Natural killer cell treated with Interleukin-12 subunit alpha and Interleukin-12 subunit beta and Interleukin-15 and Interleukin-18, amount 100 ng/mL, for 72 hours (primary cell): ENCODE measurements at regions not wholly inside any gene's neighbourhood (a gene's known extent, or its start where the extent isn't known, plus 50 kb on each side); places are given as distances from the start of the nearest gene placed in this dataset.

ENCODE experiments used
- ATAC-seq, 2 donors: fragments of 150-1000 bp; cut with Tn5 transposase in 1 of 2; sonication (Bioruptor Pico), chemical (Tn5 transposase) in 1 of 2; 2 replicates each; pipeline ENCODE4 v1.10.0; 2021
- DNase-seq: peaks from one replicate; pipeline ENCODE4 v3.0.0; 2022; ENCODE audit warnings: low spot score
- H3K27ac Mint-ChIP-seq, 2 donors: 1 replicate in 1 of 2; 2 replicates in 1 of 2; pipeline ENCODE4 v1.8.0; 2022; ENCODE audit warnings: mixed read lengths in 2 of 2, mild to moderate bottlenecking in 1 of 2, moderate library complexity in 1 of 2
- H3K27me3 Mint-ChIP-seq, 2 donors: 1 replicate in 1 of 2; 2 replicates in 1 of 2; pipeline ENCODE4 v1.8.0; 2022; ENCODE audit warnings: mixed read lengths in 2 of 2
- H3K36me3 Mint-ChIP-seq: one replicate; pipeline ENCODE4 v1.8.0; 2022; ENCODE audit warnings: mixed read lengths
- H3K4me1 Mint-ChIP-seq, 2 donors: 1 replicate in 1 of 2; 2 replicates in 1 of 2; pipeline ENCODE4 v1.8.0; 2022; ENCODE audit warnings: low read depth in 2 of 2, mixed read lengths in 2 of 2, mild to moderate bottlenecking in 1 of 2
- H3K4me3 Mint-ChIP-seq: one replicate; pipeline ENCODE4 v1.8.0; 2022; ENCODE audit warnings: mixed read lengths
- H3K9me3 Mint-ChIP-seq: 2 replicates; pipeline ENCODE4 v1.8.0; 2022; ENCODE audit warnings: mixed read lengths

- Mint-ChIP-seq H3K4me3 (no peak overlapping the region), H3K9me3 (no peaks in the 10 kb centered on the region), H3K4me1 (no peaks in the 10 kb centered on the region), H3K36me3 (no peaks in the 10 kb centered on the region), H3K27ac (no peak overlapping the region), H3K27me3 (peaks cover 4 to 7% of the 10 kb centered on the region in 2 donors)
- DNase-seq (no peak), ATAC-seq (no peak)
Observed at GRCh38 chr4:11342401-11342800, 86.3 kb downstream of the HS3ST1 start.

GRCh38 chr4:11341337-11342043 is 87.2 kb downstream of the HS3ST1 start:
- ATAC-seq (no peak), DNase-seq (no peak)
- Mint-ChIP-seq H3K9me3 (no peaks in the 10 kb centered on the region), H3K27ac (no peak overlapping the region), H3K4me1 (no peaks in the 10 kb centered on the region), H3K27me3 (peaks cover 4 to 14% of the 10 kb centered on the region in 2 donors), H3K4me3 (no peak overlapping the region), H3K36me3 (no peaks in the 10 kb centered on the region)

GRCh38 chr4:11338956-11339782 is 89.5 kb downstream of the HS3ST1 start:
- H3K27me3 Mint-ChIP-seq = peaks cover 4 to 14% of the 10 kb centered on the region in 2 donors
- H3K4me1 Mint-ChIP-seq = no peaks in the 10 kb centered on the region
- H3K9me3 Mint-ChIP-seq = no peaks in the 10 kb centered on the region
- no peak overlapping the region for H3K4me3 Mint-ChIP-seq
- no peak overlapping the region for H3K27ac Mint-ChIP-seq
- no peak for DNase-seq
- no peaks in the 10 kb centered on the region for H3K36me3 Mint-ChIP-seq
- no peak for ATAC-seq

GRCh38 chr4:11337287-11337686 is 91.4 kb downstream of the HS3ST1 start:
- ATAC-seq = no peak
- Mint-ChIP-seq H3K27ac (no peak overlapping the region), H3K27me3 (peaks cover 4 to 19% of the 10 kb centered on the region in 2 donors), H3K9me3 (no peaks in the 10 kb centered on the region), H3K4me1 (no peaks in the 10 kb centered on the region), H3K4me3 (no peak overlapping the region), H3K36me3 (no peaks in the 10 kb centered on the region)
- no peak for DNase-seq

- Mint-ChIP-seq H3K9me3 (no peaks in the 10 kb centered on the region), H3K4me3 (no peak overlapping the region), H3K4me1 (no peaks in the 10 kb centered on the region), H3K27me3 (peaks cover 9 to 24% of the 10 kb centered on the region in 2 donors), H3K27ac (no peak overlapping the region), H3K36me3 (no peaks in the 10 kb centered on the region)
- DNase-seq (no peak), ATAC-seq (no peak)
Observed at GRCh38 chr4:11336435-11336834, 92.3 kb downstream of the HS3ST1 start.

- Mint-ChIP-seq H3K4me1 (no peaks in the 10 kb centered on the region), H3K9me3 (no peaks in the 10 kb centered on the region), H3K27me3 (peaks cover 9 to 18% of the 10 kb centered on the region in 2 donors), H3K4me3 (no peak overlapping the region), H3K36me3 (no peaks in the 10 kb centered on the region), H3K27ac (no peak overlapping the region)
- ATAC-seq = no peak
- no peak for DNase-seq
Observed at GRCh38 chr4:11334887-11335286, 93.8 kb downstream of the HS3ST1 start.

- Mint-ChIP-seq H3K4me1 (no peaks in the 10 kb centered on the region), H3K36me3 (no peaks in the 10 kb centered on the region), H3K9me3 (peaks cover 4% of the 10 kb centered on the region), H3K27me3 (peaks cover 15 to 16% of the 10 kb centered on the region in 2 donors), H3K4me3 (no peak overlapping the region), H3K27ac (no peak overlapping the region)
- ATAC-seq (no peak), DNase-seq (no peak)
Observed at GRCh38 chr4:11328401-11328800, 100.3 kb downstream of the HS3ST1 start.

GRCh38 chr4:11326021-11326420 is 102.7 kb downstream of the HS3ST1 start:
- Mint-ChIP-seq H3K4me3 (no peak overlapping the region), H3K27ac (no peak overlapping the region), H3K4me1 (no peaks in the 10 kb centered on the region), H3K27me3 (peaks cover 6 to 10% of the 10 kb centered on the region in 2 donors), H3K9me3 (peaks cover 16% of the 10 kb centered on the region), H3K36me3 (peaks cover 4% of the 10 kb centered on the region)
- DNase-seq (no peak), ATAC-seq (no peak)

- Mint-ChIP-seq H3K36me3 (peaks cover 4% of the 10 kb centered on the region), H3K4me3 (no peak overlapping the region), H3K9me3 (peaks cover 16% of the 10 kb centered on the region), H3K27ac (no peak overlapping the region), H3K4me1 (no peaks in the 10 kb centered on the region), H3K27me3 (peaks cover 6 to 10% of the 10 kb centered on the region in 2 donors)
- ATAC-seq (no peak), DNase-seq (no peak)
Observed at GRCh38 chr4:11323771-11324170, 104.9 kb downstream of the HS3ST1 start.

- ATAC-seq (no peak), DNase-seq (no peak)
- H3K27me3 Mint-ChIP-seq = no peaks in the 10 kb centered on the region
Observed at GRCh38 chr4:11313157-11313943, 115.3 kb downstream of the HS3ST1 start.

GRCh38 chr4:11312389-11312788 is 116.3 kb downstream of the HS3ST1 start:
- H3K27me3 Mint-ChIP-seq = no peaks in the 10 kb centered on the region

More at GRCh38 chr4:11313157-11313943, 115.3 kb downstream of the HS3ST1 start:
- H3K4me1 Mint-ChIP-seq = no peaks in the 10 kb centered on the region
- peaks cover 12% of the 10 kb centered on the region for H3K9me3 Mint-ChIP-seq
- no peaks in the 10 kb centered on the region for H3K36me3 Mint-ChIP-seq
- H3K27ac Mint-ChIP-seq = no peak overlapping the region
- no peak overlapping the region for H3K4me3 Mint-ChIP-seq

GRCh38 chr4:11301075-11301660 is 127.5 kb downstream of the HS3ST1 start:
- Mint-ChIP-seq H3K4me3 (no peak overlapping the region), H3K36me3 (peaks cover 6% of the 10 kb centered on the region), H3K27ac (no peak overlapping the region), H3K27me3 (peaks cover 8 to 16% of the 10 kb centered on the region in 2 donors), H3K9me3 (no peaks in the 10 kb centered on the region), H3K4me1 (peaks cover 0 to 7% of the 10 kb centered on the region in 2 donors)
- no peak for DNase-seq
- no peak for ATAC-seq

More at GRCh38 chr4:11312389-11312788, 116.3 kb downstream of the HS3ST1 start:
- no peak for ATAC-seq
- Mint-ChIP-seq H3K4me3 (no peak overlapping the region), H3K36me3 (no peaks in the 10 kb centered on the region), H3K27ac (no peak overlapping the region), H3K4me1 (no peaks in the 10 kb centered on the region), H3K9me3 (peaks cover 9% of the 10 kb centered on the region)
- DNase-seq = no peak

- H3K4me1 Mint-ChIP-seq = peaks cover 0 to 7% of the 10 kb centered on the region in 2 donors
- no peak for ATAC-seq
- H3K4me3 Mint-ChIP-seq = no peak overlapping the region
- H3K27ac Mint-ChIP-seq = no peak overlapping the region
- H3K36me3 Mint-ChIP-seq = peaks cover 6% of the 10 kb centered on the region
- peaks cover 5 to 10% of the 10 kb centered on the region in 2 donors for H3K27me3 Mint-ChIP-seq
- DNase-seq = no peak
- no peaks in the 10 kb centered on the region for H3K9me3 Mint-ChIP-seq
Observed at GRCh38 chr4:11299836-11300235, 128.9 kb downstream of the HS3ST1 start.
